Embryonic facial prominence (tissue), 1 donor: ENCODE measurements at regions not wholly inside any gene's neighbourhood (a gene's known extent, or its start where the extent isn't known, plus 50 kb on each side); places are given as distances from the start of the nearest gene placed in this dataset.

Experiments
- DNase-seq: peaks from one replicate; pipeline ENCODE4 v3.0.0-alpha.2; 2016; ENCODE audit errors: extremely low spot score

DNA sequence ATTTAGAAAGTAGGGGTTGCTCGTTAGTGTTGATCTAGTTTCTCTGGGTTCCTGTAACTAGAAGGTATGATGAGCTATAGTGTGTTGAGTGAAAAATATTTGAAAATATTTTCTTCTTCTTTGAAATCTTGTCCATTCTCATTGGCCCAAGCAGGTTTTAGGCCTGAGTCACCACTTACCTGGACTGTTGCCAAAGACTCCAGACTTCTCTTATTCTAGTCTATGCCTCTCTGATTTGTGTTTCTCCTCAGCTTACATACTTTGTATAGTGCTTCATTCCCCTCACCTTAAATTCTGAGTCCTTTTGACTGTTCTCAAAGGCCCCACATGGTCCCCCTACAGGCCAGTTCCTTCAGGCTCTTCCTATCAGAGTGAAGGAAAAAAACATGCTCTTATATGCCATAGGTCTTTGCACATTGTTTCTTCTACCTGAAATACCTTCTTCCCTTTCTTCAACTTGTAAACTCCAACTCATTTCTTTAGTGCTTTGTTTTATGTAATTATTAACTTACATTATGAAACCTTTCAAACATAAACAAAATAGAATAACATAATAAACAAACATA, 258.2 kb downstream of the PPP1R2C start:
- DNase-seq: no peak

- DNase-seq: no peak
These were observed 262.0 kb downstream of the PPP1R2C start for GRCh38 chrX:42515939-42516338.

DNA sequence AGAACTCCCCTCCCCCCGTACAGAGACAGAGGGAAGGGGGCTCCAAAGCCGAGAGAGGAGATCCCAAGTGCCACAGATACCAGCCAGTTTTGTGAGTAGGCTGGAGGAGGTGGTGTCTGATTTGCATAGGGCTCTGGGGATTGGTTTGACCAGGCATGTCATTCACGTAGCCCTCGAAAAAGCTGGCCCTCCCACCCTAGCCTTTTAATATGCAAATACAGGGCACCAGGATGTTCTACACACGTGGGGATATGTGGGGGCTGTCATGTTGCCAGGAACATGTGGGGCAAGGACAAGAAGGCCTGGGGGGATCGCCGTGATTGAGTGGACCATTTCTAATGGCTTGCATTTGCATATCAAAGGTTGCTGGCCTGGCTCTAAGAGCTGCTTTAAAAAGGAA, 272.9 kb downstream of the PPP1R2C start:
- DNase-seq: no peak

DNA sequence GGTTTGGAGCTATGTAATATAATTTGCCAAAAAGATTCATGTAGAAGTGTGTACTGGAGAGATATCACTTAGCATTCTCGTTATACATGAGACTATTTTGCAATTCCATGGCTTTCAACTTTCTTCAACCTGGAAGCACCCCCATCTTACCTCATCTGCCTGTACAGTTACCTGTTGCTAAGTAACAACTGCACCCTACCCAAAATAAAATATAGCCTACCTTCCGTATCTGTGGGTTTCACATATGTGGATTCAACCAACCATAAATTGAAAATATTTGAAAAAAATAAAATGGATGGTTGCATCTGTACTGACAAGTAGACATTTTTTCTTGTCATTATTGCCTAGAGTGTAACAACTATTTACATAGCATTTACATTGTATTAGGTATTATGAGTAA, 278.3 kb downstream of the PPP1R2C start:
- DNase-seq: no peak

- DNase-seq: no peak
These were observed 280.6 kb downstream of the PPP1R2C start for GRCh38 chrX:42497356-42497755.

DNA sequence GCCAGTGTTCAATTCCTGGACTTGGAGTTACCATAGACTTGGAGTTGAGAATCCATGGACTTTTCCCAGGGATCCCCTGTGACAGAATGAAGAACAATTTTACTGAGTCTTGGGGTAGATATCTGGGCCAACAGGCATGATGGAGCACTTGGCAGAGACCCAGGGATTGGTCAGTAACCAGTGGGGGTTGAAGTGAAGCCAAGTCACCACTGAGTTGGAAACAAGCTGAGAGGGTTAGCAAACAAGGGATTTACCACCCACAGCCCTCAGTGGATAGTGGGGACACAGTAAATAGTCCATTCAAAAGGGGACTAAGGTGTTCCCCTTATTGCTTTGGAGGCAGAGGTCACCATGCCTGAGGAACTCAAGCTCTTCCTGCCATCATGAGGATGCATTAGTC, 281.7 kb downstream of the PPP1R2C start:
- no peak for DNase-seq

DNA sequence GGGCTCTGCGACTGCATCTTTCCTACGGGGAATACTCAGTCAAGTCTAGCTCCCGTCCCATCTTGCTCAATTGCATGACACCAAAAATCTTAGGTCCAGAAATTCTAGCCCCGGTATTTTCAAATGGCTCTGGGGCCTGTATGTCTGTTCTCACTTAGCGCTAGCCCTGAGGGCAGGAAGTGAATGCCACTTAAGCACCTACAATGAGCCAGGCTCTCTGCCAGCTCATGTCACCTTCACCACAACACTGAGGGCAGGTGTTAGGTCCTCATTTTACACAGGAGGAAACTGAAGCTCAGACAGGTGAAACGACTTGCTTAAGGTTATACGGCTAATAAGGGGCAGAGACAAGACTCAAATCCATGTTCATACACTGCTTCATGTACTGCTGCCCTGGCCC, 282.8 kb downstream of the PPP1R2C start:
- no peak for DNase-seq

- no peak for DNase-seq
These were observed 286.6 kb downstream of the PPP1R2C start for GRCh38 chrX:42491137-42491907.

GRCh38 chrX:42490111-42490510, 287.9 kb downstream of the PPP1R2C start:
- DNase-seq: no peak

DNA sequence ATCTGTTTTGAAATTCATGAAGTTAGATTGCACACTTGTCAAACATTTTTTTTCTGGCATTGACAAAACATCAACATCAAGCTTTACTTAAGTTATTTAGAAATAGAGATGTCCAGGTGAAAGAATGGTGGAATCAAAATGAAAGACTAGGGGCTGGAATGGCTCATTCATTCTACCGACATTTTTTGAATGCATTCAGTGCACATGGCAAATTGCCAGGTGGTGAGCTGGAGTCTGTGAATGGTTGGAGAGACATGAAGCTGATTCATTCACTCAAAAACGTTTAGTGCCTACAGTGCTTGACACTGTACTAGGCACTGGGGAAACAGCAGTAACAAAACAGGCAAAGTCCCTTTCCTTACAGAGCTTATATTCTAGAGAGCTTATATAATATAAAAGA, 292.4 kb downstream of the PPP1R2C start:
- DNase-seq: no peak

- DNase-seq: no peak
These were observed 293.7 kb downstream of the PPP1R2C start for GRCh38 chrX:42484233-42484632.

DNA sequence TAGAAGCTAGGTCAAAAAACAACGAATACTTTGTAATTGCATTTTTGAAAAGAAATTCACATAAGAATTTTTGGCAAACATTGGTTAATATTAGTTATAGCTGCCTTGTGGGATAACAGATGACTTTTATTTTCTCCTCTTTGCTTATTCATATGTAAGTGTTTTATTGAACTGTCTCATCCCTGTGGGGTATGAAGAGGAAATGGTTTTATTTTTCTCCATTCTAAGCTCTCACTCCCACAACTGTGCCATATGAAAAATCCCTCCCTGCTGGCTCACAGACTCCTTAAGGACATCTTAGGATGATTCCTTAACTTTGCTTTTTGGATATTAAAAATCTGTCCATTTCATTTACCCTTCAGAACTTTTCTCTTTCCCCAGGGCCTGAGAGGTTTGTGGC, 300.6 kb downstream of the PPP1R2C start:
- DNase-seq: no peak

- DNase-seq: no peak
These were observed 305.2 kb downstream of the PPP1R2C start for GRCh38 chrX:42472727-42473126.

DNA sequence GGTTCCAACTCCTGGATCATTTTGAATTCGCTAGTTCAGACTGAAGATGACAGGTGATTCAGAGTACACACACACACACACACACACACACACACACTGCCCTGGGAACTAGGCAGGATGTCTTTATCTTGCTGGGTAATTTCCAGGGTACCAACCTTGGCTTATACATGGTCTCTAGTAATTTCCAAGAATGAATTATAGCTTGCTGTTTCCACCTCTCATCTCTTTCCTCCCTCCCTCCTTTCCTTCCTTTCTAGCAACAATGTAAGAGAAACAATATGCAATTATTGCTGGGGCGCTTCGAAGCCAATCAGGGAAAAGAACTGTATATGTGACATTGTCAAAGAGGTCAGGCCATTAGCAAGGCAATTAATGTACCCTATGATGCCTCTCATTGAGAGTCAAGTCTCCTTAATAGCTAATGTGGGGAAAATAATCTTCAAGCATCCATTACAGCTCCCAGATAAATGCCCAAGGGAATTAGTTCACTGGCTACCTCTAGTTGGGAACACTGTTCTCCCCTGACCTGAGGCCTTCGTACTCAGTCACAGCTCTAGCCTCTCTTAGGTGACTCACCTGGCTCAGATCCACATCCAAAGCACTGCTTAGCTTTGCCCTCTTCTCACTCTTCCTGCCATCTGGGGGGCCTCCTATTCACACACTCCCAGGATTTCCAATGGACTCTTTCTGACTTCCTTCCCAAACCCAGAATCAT, 311.5 kb downstream of the PPP1R2C start:
- no peak for DNase-seq

DNA sequence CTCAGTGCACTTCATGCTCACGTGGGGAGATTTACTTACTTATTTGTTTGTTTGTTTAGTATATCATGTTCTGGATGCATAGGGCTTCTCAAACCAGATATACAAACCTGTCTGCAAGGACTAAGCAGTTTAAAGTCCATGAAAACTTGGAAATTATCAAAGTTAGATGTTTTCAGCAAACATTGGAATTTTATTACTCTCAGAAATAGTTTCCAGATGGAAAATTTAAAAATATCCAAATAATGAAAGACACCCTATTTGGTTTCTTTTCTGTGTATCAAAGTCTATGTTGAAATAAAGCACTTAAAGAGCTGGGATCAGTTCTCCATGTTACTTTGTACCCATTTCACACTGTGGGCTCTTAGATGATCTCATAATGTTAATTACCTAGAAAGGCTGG, 312.1 kb downstream of the PPP1R2C start:
- DNase-seq: no peak

DNA sequence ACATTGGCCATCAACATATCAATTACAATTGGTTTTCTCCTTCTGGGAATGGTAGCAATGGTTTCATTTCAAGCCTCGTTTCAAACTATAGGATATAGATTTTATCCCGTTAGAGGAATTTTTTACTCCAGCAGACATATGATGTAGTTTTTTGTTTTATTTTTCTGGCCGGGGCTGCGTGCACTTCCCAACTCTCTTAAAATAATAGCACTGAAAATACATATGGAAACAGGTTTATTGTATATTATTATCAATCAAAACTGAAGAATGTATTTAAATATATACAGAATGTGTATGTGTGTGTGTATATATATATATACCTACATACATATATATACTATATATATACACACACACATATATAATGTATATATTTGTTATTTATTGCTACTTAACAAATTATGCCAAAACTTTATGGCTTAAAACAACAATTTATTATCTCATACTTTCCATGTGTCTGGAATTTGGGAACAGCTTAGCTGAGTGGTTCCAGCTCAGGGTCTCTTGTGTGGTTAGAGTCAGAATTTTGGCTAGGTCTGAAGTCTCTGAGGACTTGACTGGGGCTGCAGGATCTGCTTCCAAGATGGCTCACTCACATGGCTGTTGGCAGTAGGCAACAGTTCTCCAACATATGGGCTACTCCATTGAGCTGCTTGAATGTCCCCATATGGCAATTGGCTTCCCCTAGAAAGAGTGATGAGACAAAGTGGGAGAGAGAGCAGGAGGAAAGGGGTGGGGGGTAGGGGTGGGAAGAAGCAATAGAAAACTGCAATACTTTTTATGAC, 314.1 kb downstream of the PPP1R2C start:
- DNase-seq: no peak

GRCh38 chrX:42462917-42463316, 315.0 kb downstream of the PPP1R2C start:
- no peak for DNase-seq

- DNase-seq: no peak
These were observed 317.3 kb downstream of the PPP1R2C start for GRCh38 chrX:42460706-42461105.

- no peak for DNase-seq
These were observed 318.2 kb downstream of the PPP1R2C start for GRCh38 chrX:42459735-42460134.

- no peak for DNase-seq
These were observed 321.7 kb downstream of the PPP1R2C start for GRCh38 chrX:42456176-42456700.

- DNase-seq: no peak
These were observed 327.7 kb downstream of the PPP1R2C start for GRCh38 chrX:42450228-42450627.

DNA sequence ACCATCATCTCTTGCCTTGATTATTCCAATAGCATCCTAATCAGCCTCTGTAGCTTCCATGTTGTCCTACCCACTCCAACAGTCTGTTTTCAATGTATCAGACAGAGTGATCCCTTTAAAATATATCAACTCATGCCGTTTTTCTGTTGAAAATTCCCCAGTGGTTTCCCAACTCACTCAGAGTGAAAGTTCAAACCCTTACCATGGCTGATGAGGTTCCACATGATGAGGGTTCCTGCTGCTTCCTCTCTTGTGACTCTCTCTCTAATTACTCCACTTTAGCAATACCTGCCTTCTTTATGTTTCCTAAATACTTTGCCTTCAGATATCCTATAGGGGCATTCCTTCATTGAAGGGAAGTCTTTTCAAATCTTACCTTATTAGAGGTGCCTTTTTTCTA, 334.7 kb downstream of the PPP1R2C start:
- no peak for DNase-seq
